ENCODE measurements at regions not wholly inside any gene's neighbourhood (a gene's known extent, or its start where the extent isn't known, plus 50 kb on each side); places are given as distances from the start of the nearest gene placed in this dataset.
"Not testable (repeated sequence)": the region's sequence is repeated elsewhere in the genome, so short reads cannot be mapped to it uniquely, and the experiment has no call there.

DNA sequence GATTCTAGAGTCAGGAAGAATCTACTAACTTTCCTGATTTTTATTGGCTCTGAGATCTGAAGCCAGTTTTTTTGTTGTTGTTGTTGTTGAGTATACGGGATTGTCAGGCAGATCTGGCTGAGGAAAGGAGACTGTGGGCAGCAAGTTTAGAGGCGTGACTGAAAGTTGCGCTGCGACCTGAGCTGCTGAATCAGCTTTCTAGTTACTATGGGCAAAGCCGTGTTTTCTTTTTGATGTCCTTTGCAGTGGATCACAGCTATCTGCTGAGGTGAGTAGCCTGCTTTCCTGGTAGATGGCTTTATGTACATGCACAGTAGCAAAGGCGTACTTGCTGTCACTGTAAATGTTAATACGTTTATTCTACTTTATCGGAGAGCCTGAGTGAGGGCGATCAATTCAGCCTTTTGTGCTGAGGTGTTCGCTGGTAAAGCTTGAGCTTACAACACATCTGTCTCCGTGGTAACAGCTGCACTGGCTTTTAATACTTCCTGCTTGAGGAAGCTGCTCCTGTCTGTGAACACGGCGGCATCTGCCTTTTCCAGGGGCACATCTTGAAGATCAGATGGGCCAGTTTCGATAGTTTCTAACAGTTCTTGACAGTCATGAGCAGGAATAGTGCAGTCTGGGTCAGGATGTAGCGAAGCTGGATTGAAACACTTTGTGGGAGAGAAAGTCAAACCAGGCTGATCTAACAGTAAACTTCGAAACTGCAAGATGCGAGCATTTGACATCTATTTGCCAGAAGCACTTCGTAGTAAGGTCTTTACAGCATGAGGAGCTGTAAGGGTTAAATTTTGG, 118.9 kb downstream of the UNC93B1 start:
- TF ChIP-seq, protein P1, sequence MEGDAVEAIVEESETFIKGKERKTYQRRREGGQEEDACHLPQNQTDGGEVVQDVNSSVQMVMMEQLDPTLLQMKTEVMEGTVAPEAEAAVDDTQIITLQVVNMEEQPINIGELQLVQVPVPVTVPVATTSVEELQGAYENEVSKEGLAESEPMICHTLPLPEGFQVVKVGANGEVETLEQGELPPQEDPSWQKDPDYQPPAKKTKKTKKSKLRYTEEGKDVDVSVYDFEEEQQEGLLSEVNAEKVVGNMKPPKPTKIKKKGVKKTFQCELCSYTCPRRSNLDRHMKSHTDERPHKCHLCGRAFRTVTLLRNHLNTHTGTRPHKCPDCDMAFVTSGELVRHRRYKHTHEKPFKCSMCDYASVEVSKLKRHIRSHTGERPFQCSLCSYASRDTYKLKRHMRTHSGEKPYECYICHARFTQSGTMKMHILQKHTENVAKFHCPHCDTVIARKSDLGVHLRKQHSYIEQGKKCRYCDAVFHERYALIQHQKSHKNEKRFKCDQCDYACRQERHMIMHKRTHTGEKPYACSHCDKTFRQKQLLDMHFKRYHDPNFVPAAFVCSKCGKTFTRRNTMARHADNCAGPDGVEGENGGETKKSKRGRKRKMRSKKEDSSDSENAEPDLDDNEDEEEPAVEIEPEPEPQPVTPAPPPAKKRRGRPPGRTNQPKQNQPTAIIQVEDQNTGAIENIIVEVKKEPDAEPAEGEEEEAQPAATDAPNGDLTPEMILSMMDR (IDR thresholded peaks at IDR 0.05) = not testable (repeated sequence)
- TF ChIP-seq POLR2A (IDR thresholded peaks at IDR 0.05) = not testable (repeated sequence)
